ENCODE measurements at regions not wholly inside any gene's neighbourhood (a gene's known extent, or its start where the extent isn't known, plus 50 kb on each side); places are given as distances from the start of the nearest gene placed in this dataset.
"Not testable (repeated sequence)": the region's sequence is repeated elsewhere in the genome, so short reads cannot be mapped to it uniquely, and the experiment has no call there.

DNA sequence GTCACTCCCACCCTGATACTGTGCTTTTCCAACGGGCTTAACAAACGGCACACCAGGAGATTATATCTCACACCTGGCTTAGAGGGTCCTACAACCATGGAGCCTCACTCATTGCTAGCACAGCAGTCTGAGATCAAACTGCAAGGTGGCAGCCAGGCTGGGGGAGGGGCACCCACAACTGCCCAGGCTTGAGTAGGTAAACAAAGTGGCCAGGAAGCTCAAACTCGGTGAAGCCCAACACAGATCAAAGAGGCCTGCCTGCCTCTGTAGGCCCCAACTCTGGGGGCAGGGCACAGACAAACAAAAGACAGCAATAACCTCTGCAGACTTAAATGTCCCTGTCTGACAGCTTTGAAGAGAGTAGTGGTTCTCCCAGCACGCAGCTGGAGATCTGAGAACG, 1022.6 kb downstream of the RAB28 start:
- TF ChIP-seq, protein P1, sequence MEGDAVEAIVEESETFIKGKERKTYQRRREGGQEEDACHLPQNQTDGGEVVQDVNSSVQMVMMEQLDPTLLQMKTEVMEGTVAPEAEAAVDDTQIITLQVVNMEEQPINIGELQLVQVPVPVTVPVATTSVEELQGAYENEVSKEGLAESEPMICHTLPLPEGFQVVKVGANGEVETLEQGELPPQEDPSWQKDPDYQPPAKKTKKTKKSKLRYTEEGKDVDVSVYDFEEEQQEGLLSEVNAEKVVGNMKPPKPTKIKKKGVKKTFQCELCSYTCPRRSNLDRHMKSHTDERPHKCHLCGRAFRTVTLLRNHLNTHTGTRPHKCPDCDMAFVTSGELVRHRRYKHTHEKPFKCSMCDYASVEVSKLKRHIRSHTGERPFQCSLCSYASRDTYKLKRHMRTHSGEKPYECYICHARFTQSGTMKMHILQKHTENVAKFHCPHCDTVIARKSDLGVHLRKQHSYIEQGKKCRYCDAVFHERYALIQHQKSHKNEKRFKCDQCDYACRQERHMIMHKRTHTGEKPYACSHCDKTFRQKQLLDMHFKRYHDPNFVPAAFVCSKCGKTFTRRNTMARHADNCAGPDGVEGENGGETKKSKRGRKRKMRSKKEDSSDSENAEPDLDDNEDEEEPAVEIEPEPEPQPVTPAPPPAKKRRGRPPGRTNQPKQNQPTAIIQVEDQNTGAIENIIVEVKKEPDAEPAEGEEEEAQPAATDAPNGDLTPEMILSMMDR (conservative IDR thresholded peaks at IDR 0.05; ENCODE audit: low read depth, low read length), result not testable (repeated sequence)
- TF ChIP-seq EZH2 (IDR thresholded peaks at IDR 0.05; ENCODE audit: borderline replicate concordance, low read depth, low read length, poor library complexity, severe bottlenecking), result not testable (repeated sequence)

All from A673 (cell line).